GM12891 (cell line): ENCODE measurements at regions not wholly inside any gene's neighbourhood (a gene's known extent, or its start where the extent isn't known, plus 50 kb on each side); places are given as distances from the start of the nearest gene placed in this dataset.

Source experiments
- POLR2A ChIP-seq: IDR thresholded peaks from 2 replicates; pipeline ENCODE4 v1.6.1; 2011; ENCODE audit warnings: low read depth, low read length, control low read depth
- POLR2AphosphoS5 ChIP-seq: IDR thresholded peaks from 2 replicates; pipeline ENCODE4 v1.6.1; 2011; ENCODE audit warnings: low read depth, low read length, control low read depth

GRCh38 chr20:24332956-24333355, 136.5 kb upstream of the SYNDIG1 start:
- TF ChIP-seq POLR2A (no peak), POLR2AphosphoS5 (no peak)
